HepG2 (cell line): ENCODE measurements at regions not wholly inside any gene's neighbourhood (a gene's known extent, or its start where the extent isn't known, plus 50 kb on each side); places are given as distances from the start of the nearest gene placed in this dataset.

Experiments
- FOXM1 ChIP-seq: sonication (generic); formaldehyde crosslinking; IDR thresholded peaks from 2 replicates; pipeline ENCODE4 v1.5.0; 2020; ENCODE audit warnings: missing genetic modification reagents
- JUNB ChIP-seq: sonication (generic); formaldehyde crosslinking; IDR thresholded peaks from 2 replicates; pipeline ENCODE4 v1.8.0; 2022; ENCODE audit warnings: missing genetic modification reagents, mild to moderate bottlenecking, borderline replicate concordance
- POGZ ChIP-seq: sonication (generic); formaldehyde crosslinking; IDR thresholded peaks from 2 replicates; pipeline ENCODE4 v1.4.0; 2020; ENCODE audit warnings: mild to moderate bottlenecking, missing genetic modification reagents
- ZBTB1 ChIP-seq: sonication (generic); formaldehyde crosslinking; IDR thresholded peaks from 2 replicates; pipeline ENCODE4 v1.4.0; 2020; ENCODE audit warnings: missing genetic modification reagents, borderline replicate concordance
- TF ChIP-seq, protein P1 (sequence below): sonication (generic); formaldehyde crosslinking; IDR thresholded peaks from 2 replicates; pipeline ENCODE4 v1.5.0; 2020; ENCODE audit warnings: mild to moderate bottlenecking, missing genetic modification reagents, moderate library complexity

DNA sequence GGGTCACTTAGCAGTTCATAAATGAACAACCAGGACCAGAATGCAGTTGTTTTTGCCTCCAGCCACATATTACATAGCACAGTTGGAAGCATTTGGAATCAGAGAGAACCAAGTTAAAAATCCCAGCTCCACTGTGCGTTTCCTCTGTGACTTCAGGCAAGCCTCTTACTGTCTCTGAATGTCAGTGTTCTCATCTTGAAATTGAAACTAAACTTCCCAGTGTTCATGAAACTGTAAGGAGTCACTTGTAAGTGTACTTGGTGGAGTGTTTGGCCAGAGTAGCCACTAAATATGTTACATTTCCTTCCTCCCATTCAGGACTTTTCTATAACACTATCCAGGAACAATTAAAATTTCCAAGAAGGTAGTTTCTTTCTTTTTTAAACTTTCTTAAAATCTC, 276.8 kb downstream of the KCNRG start:
- TF ChIP-seq, protein P1, sequence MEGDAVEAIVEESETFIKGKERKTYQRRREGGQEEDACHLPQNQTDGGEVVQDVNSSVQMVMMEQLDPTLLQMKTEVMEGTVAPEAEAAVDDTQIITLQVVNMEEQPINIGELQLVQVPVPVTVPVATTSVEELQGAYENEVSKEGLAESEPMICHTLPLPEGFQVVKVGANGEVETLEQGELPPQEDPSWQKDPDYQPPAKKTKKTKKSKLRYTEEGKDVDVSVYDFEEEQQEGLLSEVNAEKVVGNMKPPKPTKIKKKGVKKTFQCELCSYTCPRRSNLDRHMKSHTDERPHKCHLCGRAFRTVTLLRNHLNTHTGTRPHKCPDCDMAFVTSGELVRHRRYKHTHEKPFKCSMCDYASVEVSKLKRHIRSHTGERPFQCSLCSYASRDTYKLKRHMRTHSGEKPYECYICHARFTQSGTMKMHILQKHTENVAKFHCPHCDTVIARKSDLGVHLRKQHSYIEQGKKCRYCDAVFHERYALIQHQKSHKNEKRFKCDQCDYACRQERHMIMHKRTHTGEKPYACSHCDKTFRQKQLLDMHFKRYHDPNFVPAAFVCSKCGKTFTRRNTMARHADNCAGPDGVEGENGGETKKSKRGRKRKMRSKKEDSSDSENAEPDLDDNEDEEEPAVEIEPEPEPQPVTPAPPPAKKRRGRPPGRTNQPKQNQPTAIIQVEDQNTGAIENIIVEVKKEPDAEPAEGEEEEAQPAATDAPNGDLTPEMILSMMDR, result no peak
- no peak for TF ChIP-seq POGZ (CRISPR knock-in tag)
- TF ChIP-seq FOXM1 (CRISPR knock-in tag), result no peak
- no peak for TF ChIP-seq ZBTB1 (CRISPR knock-in tag)
- TF ChIP-seq JUNB (CRISPR knock-in tag), result no peak
